Suprapubic skin (tissue), 4 donors: ENCODE measurements at regions not wholly inside any gene's neighbourhood (a gene's known extent, or its start where the extent isn't known, plus 50 kb on each side); places are given as distances from the start of the nearest gene placed in this dataset.

Experiments used
- DNase-seq, 2 donors: peaks; one replicate each; pipeline ENCODE4 v3.0.0-alpha.2; 2019; ENCODE audit warnings: low spot score in 2 of 2
- H3K27ac ChIP-seq: fragments of 200-600 bp; sonication (generic); one replicate; pipeline ENCODE4 v1.5.1; 2019
- H3K27me3 ChIP-seq: fragments of 200-600 bp; sonication (generic); one replicate; pipeline ENCODE4 v1.5.1; 2019
- H3K36me3 ChIP-seq: fragments of 200-600 bp; sonication (generic); one replicate; pipeline ENCODE4 v1.5.1; 2019
- H3K4me1 ChIP-seq: fragments of 200-600 bp; sonication (generic); one replicate; pipeline ENCODE4 v1.5.1; 2019
- H3K4me3 ChIP-seq: fragments of 200-600 bp; sonication (generic); one replicate; pipeline ENCODE4 v1.5.1; 2019; ENCODE audit warnings: mild to moderate bottlenecking
- H3K9me3 ChIP-seq: fragments of 200-600 bp; sonication (generic); one replicate; pipeline ENCODE4 v1.5.1; 2019
- CTCF ChIP-seq, 2 donors: fragments of 200-600 bp in 1 of 2; fragments of 450-650 bp in 1 of 2; sonication (generic) in 1 of 2; IDR thresholded peaks; one replicate each; pipeline ENCODE4 v1.5.1; 2016 to 2019; ENCODE audit warnings: antibody characterized with exemption in 2 of 2, mild to moderate bottlenecking in 1 of 2, moderate library complexity in 1 of 2
- EP300 ChIP-seq: sonication (generic); formaldehyde crosslinking; IDR thresholded peaks from one replicate; pipeline ENCODE4 v1.6.1; 2017; ENCODE audit warnings: antibody characterized with exemption
- POLR2A ChIP-seq, 2 donors: fragments of 450-650 bp; IDR thresholded peaks; one replicate each; pipeline ENCODE4 v1.6.1; 2017; ENCODE audit warnings: antibody characterized with exemption in 2 of 2, mild to moderate bottlenecking in 2 of 2, moderate library complexity in 2 of 2
- POLR2AphosphoS5 ChIP-seq, 3 donors: sonication (generic); formaldehyde crosslinking; IDR thresholded peaks; one replicate each; pipeline ENCODE4 v1.6.1; 2017; ENCODE audit warnings: antibody characterized with exemption in 3 of 3
- WGBS: methylation state at CpG from one replicate; pipeline ENCODE4 v1.1.5; 2018; 5-methylcytosine and 5-hydroxymethylcytosine counted together

- Histone ChIP-seq H3K9me3 (peaks cover 7% of the 10 kb centered on the region), H3K4me3 (no peak overlapping the region), H3K36me3 (no peaks in the 10 kb centered on the region), H3K27ac (no peak overlapping the region), H3K27me3 (peaks cover 9% of the 10 kb centered on the region), H3K4me1 (no peaks in the 10 kb centered on the region)
- no peak for TF ChIP-seq EP300
- no peak for TF ChIP-seq POLR2AphosphoS5 (IDR thresholded peaks at IDR 0.05)
- TF ChIP-seq CTCF (IDR thresholded peaks at IDR 0.05) = no peak
- TF ChIP-seq POLR2A (IDR thresholded peaks at IDR 0.05) = no peak
- no peak for DNase-seq
- WGBS = 38% methylated on average over 10 of the region's 10 CpGs
Observed at GRCh38 chr10:130631142-130632096, 495.2 kb downstream of the GLRX3 start.

DNA sequence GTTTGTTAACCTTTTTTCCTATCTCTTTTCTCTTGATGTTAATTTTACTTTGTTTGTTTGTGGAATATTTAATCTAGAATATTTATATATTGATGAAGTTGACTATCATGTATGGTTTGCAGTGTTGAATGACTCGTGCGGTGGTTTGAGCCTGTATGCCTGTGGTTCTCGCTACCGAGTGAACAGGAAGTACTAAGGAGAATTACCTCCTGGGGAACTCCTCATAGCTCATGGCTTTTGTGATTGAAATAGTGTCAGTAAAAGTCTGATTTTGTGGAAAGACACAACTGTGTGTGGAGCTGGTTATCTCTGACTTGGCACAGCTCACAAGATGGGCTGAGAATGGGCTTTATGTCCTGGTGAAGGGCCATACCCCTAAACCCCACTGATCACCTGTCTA is 498.6 kb downstream of the GLRX3 start:
- H3K36me3 ChIP-seq = no peaks in the 10 kb centered on the region
- no peak overlapping the region for H3K4me3 ChIP-seq
- DNase-seq = no peak
- no peaks in the 10 kb centered on the region for H3K4me1 ChIP-seq
- no peak for TF ChIP-seq EP300
- no peak for TF ChIP-seq POLR2A (IDR thresholded peaks at IDR 0.05)
- no peak for TF ChIP-seq POLR2AphosphoS5 (IDR thresholded peaks at IDR 0.05)
- TF ChIP-seq CTCF (IDR thresholded peaks at IDR 0.05) = no peak
- peaks cover 7% of the 10 kb centered on the region for H3K9me3 ChIP-seq
- H3K27ac ChIP-seq = no peak overlapping the region
- 84% methylated on average over 4 of the region's 4 CpGs for WGBS
- H3K27me3 ChIP-seq = peaks cover 9% of the 10 kb centered on the region

GRCh38 chr10:130635528-130635927 is 499.3 kb downstream of the GLRX3 start:
- Histone ChIP-seq H3K27ac (no peak overlapping the region), H3K27me3 (peaks cover 9% of the 10 kb centered on the region), H3K9me3 (peaks cover 7% of the 10 kb centered on the region), H3K4me1 (no peaks in the 10 kb centered on the region), H3K36me3 (no peaks in the 10 kb centered on the region), H3K4me3 (no peak overlapping the region)
- no peak for TF ChIP-seq EP300
- no peak for TF ChIP-seq POLR2A (IDR thresholded peaks at IDR 0.05)
- TF ChIP-seq POLR2AphosphoS5 (IDR thresholded peaks at IDR 0.05) = no peak
- no peak for TF ChIP-seq CTCF (IDR thresholded peaks at IDR 0.05)
- no peak for DNase-seq
- WGBS = 46% methylated on average over 9 of the region's 9 CpGs

DNA sequence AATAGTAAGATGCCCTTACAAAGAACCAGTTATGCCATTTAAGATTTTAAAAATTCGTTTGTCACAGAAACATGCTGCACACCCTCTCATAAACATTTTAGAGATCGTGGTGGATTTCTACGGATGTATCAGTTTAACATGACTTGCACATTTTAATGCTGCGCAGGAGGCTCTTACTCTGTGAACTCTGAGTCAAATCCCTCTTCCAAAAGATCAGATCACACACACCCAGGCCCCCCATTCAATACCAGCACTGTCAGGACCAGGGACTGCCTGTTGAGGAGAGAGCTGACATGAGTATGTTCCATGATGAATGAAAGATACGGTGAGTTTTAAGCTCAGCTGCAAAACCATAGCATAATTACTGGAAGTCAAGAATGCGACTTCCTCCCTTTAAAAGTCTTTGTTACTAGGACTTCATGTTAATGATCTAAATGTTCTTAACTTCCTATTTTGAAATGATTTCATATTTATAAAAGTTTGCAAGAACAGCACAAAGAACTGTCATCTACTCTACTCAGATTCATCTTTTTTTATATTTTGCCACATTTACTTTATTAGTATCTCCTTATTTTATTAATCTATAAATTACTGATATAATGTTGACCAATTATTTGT is 500.2 kb downstream of the GLRX3 start:
- DNase-seq = no peak
- H3K9me3 ChIP-seq = peaks cover 7% of the 10 kb centered on the region
- no peaks in the 10 kb centered on the region for H3K4me1 ChIP-seq
- 68% methylated on average over 6 of the region's 6 CpGs for WGBS
- no peak overlapping the region for H3K27ac ChIP-seq
- peaks cover 9% of the 10 kb centered on the region for H3K27me3 ChIP-seq
- H3K4me3 ChIP-seq = no peak overlapping the region
- no peaks in the 10 kb centered on the region for H3K36me3 ChIP-seq
- TF ChIP-seq CTCF (IDR thresholded peaks at IDR 0.05) (no peak), POLR2AphosphoS5 (IDR thresholded peaks at IDR 0.05) (no peak)

DNA sequence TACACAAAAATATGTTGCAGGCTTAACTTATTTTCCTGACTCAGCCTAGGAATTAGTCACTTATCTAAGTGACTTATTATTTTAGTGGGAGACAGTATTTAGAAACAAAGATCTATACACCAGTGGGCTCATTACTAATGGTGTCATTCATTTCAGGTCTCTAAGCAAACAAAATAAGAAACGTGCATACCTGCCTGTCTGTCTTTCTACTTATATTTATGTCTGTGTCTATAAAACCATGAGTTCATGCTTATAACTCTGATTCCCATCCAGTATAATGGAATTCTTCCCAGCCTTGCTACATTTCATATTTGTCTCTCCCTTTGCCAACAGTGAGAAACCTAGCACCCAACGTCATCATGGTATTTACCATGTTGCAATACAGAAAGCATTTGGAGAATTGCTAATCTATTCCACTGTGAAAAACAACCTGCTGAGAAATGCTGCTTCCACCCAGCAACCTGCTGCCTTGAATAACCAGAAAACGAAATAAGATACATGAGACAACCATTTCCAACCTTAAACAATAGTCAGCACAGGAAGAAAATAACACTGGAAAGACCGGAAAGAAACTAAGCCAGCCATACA is 501.0 kb downstream of the GLRX3 start:
- WGBS = 62% methylated on average over 4 of the region's 4 CpGs
- H3K4me3 ChIP-seq = no peak overlapping the region
- no peak for DNase-seq
- no peak for TF ChIP-seq POLR2A (IDR thresholded peaks at IDR 0.05)
- no peak overlapping the region for H3K27ac ChIP-seq
- H3K9me3 ChIP-seq = peaks cover 7% of the 10 kb centered on the region
- H3K4me1 ChIP-seq = no peaks in the 10 kb centered on the region
- H3K27me3 ChIP-seq = peaks cover 9% of the 10 kb centered on the region
- H3K36me3 ChIP-seq = no peaks in the 10 kb centered on the region
